Smooth muscle cell (in vitro differentiated cells): ENCODE measurements at regions not wholly inside any gene's neighbourhood (a gene's known extent, or its start where the extent isn't known, plus 50 kb on each side); places are given as distances from the start of the nearest gene placed in this dataset.

Experiments used
- DNase-seq: peaks from one replicate; lab custom pipeline; 2025; ENCODE audit not compliant: unreplicated experiment; lab: John Stamatoyannopoulos, UW
- H2AFZ ChIP-seq: fragments of 200-600 bp; sonication (generic); 2 replicates; pipeline ENCODE4 v1.6.0; 2016; ENCODE audit warnings: antibody characterized with exemption, low read depth, mild to moderate bottlenecking
- H3F3A ChIP-seq: fragments of 200-600 bp; sonication (generic); 2 replicates; pipeline ENCODE4 v1.6.0; 2017; ENCODE audit warnings: antibody characterized with exemption, low read depth
- H3K27ac ChIP-seq: fragments of 200-600 bp; sonication (generic); 2 replicates; pipeline ENCODE4 v1.5.1; 2016; ENCODE audit warnings: low read depth, mild to moderate bottlenecking
- H3K27me3 ChIP-seq: fragments of 200-600 bp; sonication (generic); 2 replicates; pipeline ENCODE4 v1.6.1; 2016; ENCODE audit warnings: low read depth, mild to moderate bottlenecking
- H3K36me3 ChIP-seq: fragments of 200-600 bp; sonication (generic); 2 replicates; pipeline ENCODE4 v1.5.1; 2016; ENCODE audit warnings: low read depth
- H3K4me1 ChIP-seq: fragments of 200-600 bp; sonication (generic); 2 replicates; pipeline ENCODE4 v1.5.1; 2016; ENCODE audit warnings: low read depth
- H3K4me2 ChIP-seq: fragments of 200-600 bp; sonication (generic); 2 replicates; pipeline ENCODE4 v1.6.0; 2016; ENCODE audit warnings: mild to moderate bottlenecking
- H3K4me3 ChIP-seq: fragments of 200-600 bp; sonication (generic); 2 replicates; pipeline ENCODE4 v1.5.1; 2016; ENCODE audit warnings: mild to moderate bottlenecking
- H3K79me2 ChIP-seq: fragments of 200-600 bp; sonication (generic); 2 replicates; pipeline ENCODE4 v1.6.0; 2016; ENCODE audit warnings: low read depth, mild to moderate bottlenecking
- H3K9ac ChIP-seq: fragments of 200-600 bp; sonication (generic); 2 replicates; pipeline ENCODE4 v1.6.0; 2016; ENCODE audit warnings: low read depth
- H3K9me3 ChIP-seq: fragments of 200-600 bp; sonication (generic); replicated peaks from 2 replicates; pipeline ENCODE4 v1.5.1; 2016; ENCODE audit warnings: low read depth
- H4K20me1 ChIP-seq: fragments of 200-600 bp; sonication (generic); 2 replicates; pipeline ENCODE4 v1.6.0; 2016; ENCODE audit warnings: low read depth
- CTCF ChIP-seq: fragments of 200-600 bp; sonication (generic); IDR thresholded peaks from 2 replicates; pipeline ENCODE4 v1.5.1; 2017; ENCODE audit warnings: borderline replicate concordance, mild to moderate bottlenecking, antibody characterized with exemption; ENCODE audit not compliant: insufficient read depth, poor library complexity, severe bottlenecking
- WGBS: methylation state at CpG from one replicate; pipeline ENCODE4 v1.1.7; 2016; ENCODE audit warnings: low lambda C conversion rate; 5-methylcytosine and 5-hydroxymethylcytosine counted together

- H3K36me3 ChIP-seq, result no peaks in the 10 kb centered on the region
Measured at GRCh38 chr2:122758967-122759366, 1003.5 kb downstream of the TSN start.

DNA sequence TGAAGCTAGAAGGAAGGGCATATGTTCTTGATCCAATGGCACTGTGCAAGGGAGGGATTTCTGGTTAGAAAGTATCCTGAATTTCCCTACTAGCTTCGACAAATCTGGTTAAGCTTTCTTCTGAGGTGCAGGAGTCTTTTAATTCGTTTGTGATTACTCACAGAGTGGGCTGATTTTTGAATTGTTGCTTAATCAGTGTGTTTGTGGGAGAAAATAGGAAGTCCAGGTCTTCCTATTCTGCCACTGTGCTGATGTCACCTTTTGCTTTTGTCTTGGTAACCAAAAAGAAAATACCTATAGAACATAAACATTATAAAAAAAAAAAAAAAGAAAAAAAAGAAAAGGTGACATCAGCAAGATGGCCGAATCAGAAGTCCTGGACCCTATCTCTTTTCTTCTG lies 1008.6 kb downstream of the TSN start:
- H3K9ac ChIP-seq, result no peak overlapping the region
- no peak overlapping the region for H3K27ac ChIP-seq
- no peaks in the 10 kb centered on the region for H3F3A ChIP-seq
- 85% methylated on average over 3 of the region's 3 CpGs for WGBS
- H3K79me2 ChIP-seq, result no peaks in the 10 kb centered on the region
- no peaks in the 10 kb centered on the region for H4K20me1 ChIP-seq
- H3K4me1 ChIP-seq, result no peaks in the 10 kb centered on the region
- TF ChIP-seq CTCF, result no peak
- no peak overlapping the region for H3K4me2 ChIP-seq
- H3K27me3 ChIP-seq, result no peaks in the 10 kb centered on the region
- no peak overlapping the region for H3K4me3 ChIP-seq
- H2AFZ ChIP-seq, result no peak overlapping the region
- no peaks in the 10 kb centered on the region for H3K9me3 ChIP-seq
- DNase-seq, result no peak
- H3K36me3 ChIP-seq, result no peaks in the 10 kb centered on the region

More at GRCh38 chr2:122758967-122759366, 1003.5 kb downstream of the TSN start:
- H3K9me3 ChIP-seq, result no peaks in the 10 kb centered on the region
- 74% methylated on average over 2 of the region's 2 CpGs for WGBS
- TF ChIP-seq CTCF, result no peak
- no peaks in the 10 kb centered on the region for H3F3A ChIP-seq
- H3K9ac ChIP-seq, result no peak overlapping the region
- no peak overlapping the region for H3K27ac ChIP-seq
- H3K27me3 ChIP-seq, result no peaks in the 10 kb centered on the region
- H3K4me3 ChIP-seq, result no peak overlapping the region
- no peaks in the 10 kb centered on the region for H3K79me2 ChIP-seq
- no peak overlapping the region for H2AFZ ChIP-seq
- H4K20me1 ChIP-seq, result no peaks in the 10 kb centered on the region
- no peaks in the 10 kb centered on the region for H3K4me1 ChIP-seq
- H3K4me2 ChIP-seq, result no peak overlapping the region
- DNase-seq, result no peak

DNA sequence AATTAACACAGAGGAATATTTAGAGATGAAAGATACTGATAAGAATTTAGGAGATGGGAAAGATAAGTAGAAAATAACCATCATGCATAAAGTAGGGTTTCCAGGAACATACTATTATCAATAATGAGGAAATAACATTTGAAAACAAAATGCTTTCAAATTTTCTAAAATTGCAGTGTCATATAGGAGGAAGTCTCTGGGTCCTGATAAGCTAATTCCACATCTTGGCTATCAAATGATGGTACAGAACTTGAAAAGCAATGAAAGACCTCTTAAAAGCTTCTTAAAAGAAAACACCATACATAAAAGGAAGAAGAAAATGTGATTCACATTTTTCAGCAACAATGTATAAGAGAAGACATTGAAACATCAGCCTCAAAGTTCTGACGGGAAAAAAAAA lies 1024.8 kb downstream of the TSN start:
- no peaks in the 10 kb centered on the region for H3K4me1 ChIP-seq
- no peaks in the 10 kb centered on the region for H3K36me3 ChIP-seq
- H3K27me3 ChIP-seq, result no peaks in the 10 kb centered on the region
- no peak overlapping the region for H3K27ac ChIP-seq
- TF ChIP-seq CTCF, result no peak
- no peak for DNase-seq
- H3K9ac ChIP-seq, result no peak overlapping the region
- no peaks in the 10 kb centered on the region for H3F3A ChIP-seq
- no peaks in the 10 kb centered on the region for H4K20me1 ChIP-seq
- H2AFZ ChIP-seq, result no peak overlapping the region
- 94% methylated on average over 1 of the region's 1 CpG for WGBS
- no peak overlapping the region for H3K4me3 ChIP-seq
- H3K9me3 ChIP-seq, result peaks cover 3% of the 10 kb centered on the region
- no peak overlapping the region for H3K4me2 ChIP-seq
- no peaks in the 10 kb centered on the region for H3K79me2 ChIP-seq

DNA sequence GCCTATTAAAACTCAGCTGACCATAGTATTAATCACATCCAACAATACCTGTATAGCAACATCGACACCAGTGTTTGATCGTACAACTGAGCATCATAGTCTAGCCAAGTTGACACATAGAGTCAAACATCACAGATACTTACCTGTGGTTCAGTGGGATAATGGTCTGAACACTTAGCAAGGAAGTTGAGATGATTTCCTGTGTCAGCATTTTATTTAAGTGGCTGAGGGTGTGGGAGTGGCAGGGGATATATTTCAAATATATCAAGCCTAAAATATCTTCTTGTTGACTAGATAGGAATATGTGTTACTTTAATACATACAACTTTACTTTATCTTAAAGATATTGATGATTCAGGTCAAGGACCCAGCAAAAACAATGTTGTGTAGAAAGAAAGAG lies 1038.6 kb downstream of the TSN start:
- no peaks in the 10 kb centered on the region for H3K36me3 ChIP-seq
- no peak overlapping the region for H3K9ac ChIP-seq
- no peak overlapping the region for H3K4me2 ChIP-seq
- no peaks in the 10 kb centered on the region for H3K9me3 ChIP-seq
- no peaks in the 10 kb centered on the region for H3K79me2 ChIP-seq
- H3K27ac ChIP-seq, result no peak overlapping the region
- H3K4me1 ChIP-seq, result no peaks in the 10 kb centered on the region
- no peak for TF ChIP-seq CTCF
- H4K20me1 ChIP-seq, result no peaks in the 10 kb centered on the region
- H2AFZ ChIP-seq, result no peak overlapping the region
- no peaks in the 10 kb centered on the region for H3K27me3 ChIP-seq
- no peak for DNase-seq
- 87% methylated on average over 2 of the region's 2 CpGs for WGBS
- H3K4me3 ChIP-seq, result no peak overlapping the region
- no peaks in the 10 kb centered on the region for H3F3A ChIP-seq
